ENCODE measurements at regions not wholly inside any gene's neighbourhood (a gene's known extent, or its start where the extent isn't known, plus 50 kb on each side); places are given as distances from the start of the nearest gene placed in this dataset.

DNA sequence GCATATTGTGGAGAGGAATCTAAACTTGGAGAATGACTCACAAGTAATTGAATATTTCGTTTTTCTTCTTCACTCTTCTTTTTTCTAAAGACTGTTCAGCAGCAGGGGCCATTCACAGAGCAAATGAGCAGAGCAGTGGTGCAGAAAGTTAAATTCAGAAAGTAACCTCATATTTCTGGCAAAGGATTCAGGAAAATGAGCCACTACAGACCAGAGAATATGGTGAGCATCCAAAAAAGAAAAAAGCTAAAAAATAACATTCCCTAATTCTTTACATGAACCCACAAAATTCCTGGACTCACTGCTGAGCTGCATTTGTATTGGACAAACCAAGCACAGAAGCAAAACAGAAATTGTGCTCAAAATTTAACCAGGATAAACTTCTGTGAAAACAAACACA is 1486.8 kb upstream of the C9orf72 start:
- Histone ChIP-seq H3K27me3 (ENCODE audit: control insufficient read depth in 2 of 2, insufficient read depth in 2 of 2, low read length in 2 of 2) (no peaks in the 10 kb centered on the region), H3K36me3 (ENCODE audit: control insufficient read depth, insufficient read depth, low read length) (no peaks in the 10 kb centered on the region), H3K79me2 (ENCODE audit: control insufficient read depth, insufficient read depth, low read length) (no peaks in the 10 kb centered on the region), H3K4me2 (ENCODE audit: insufficient read depth, low read length) (no peak overlapping the region), H2AFZ (ENCODE audit: low read depth, low read length) (no peak overlapping the region), H3K27ac (ENCODE audit: extremely low read depth, low read depth, low read length) (no peak overlapping the region), H3K9me1 (ENCODE audit: control insufficient read depth, insufficient read depth, low read length) (no peaks in the 10 kb centered on the region), H3K4me1 (replicated peaks in 1 of 2; ENCODE audit: control insufficient read depth in 2 of 2, insufficient read depth in 2 of 2, low read length in 2 of 2) (no peaks in the 10 kb centered on the region), H3K9ac (ENCODE audit: insufficient read depth in 1 of 2, low read depth in 2 of 2, low read length in 2 of 2) (no peak overlapping the region), H3K9me3 (replicated peaks; ENCODE audit: control insufficient read depth, insufficient read depth, low read depth, low read length) (no peaks in the 10 kb centered on the region), H3K4me3 (no peak overlapping the region), H4K20me1 (replicated peaks; ENCODE audit: control insufficient read depth, insufficient read depth, low read length) (no peaks in the 10 kb centered on the region)
- BruUV-seq (replicated peaks) = no TSS peak
- ATAC-seq (no peak), FAIRE-seq (no peak), DNase-seq (ENCODE audit: extremely low read depth in 1 of 4, low spot score in 3 of 4) (no peak)
- POLR2A ChIA-PET = no interaction called here
- CTCF ChIA-PET (ENCODE audit: low intra/inter-chr PET ratio) = no interaction called here
- TF ChIP-seq RAD21 (CRISPR knock-in tag; conservative IDR thresholded peaks at IDR 0.05 in 1 of 2, IDR thresholded peaks at IDR 0.05 in 1 of 2) = no peak
- no peak for TF ChIP-seq NFE2L1 (tag; IDR thresholded peaks at IDR 0.05; ENCODE audit: borderline replicate concordance, low read depth)
- TF ChIP-seq, protein P1, sequence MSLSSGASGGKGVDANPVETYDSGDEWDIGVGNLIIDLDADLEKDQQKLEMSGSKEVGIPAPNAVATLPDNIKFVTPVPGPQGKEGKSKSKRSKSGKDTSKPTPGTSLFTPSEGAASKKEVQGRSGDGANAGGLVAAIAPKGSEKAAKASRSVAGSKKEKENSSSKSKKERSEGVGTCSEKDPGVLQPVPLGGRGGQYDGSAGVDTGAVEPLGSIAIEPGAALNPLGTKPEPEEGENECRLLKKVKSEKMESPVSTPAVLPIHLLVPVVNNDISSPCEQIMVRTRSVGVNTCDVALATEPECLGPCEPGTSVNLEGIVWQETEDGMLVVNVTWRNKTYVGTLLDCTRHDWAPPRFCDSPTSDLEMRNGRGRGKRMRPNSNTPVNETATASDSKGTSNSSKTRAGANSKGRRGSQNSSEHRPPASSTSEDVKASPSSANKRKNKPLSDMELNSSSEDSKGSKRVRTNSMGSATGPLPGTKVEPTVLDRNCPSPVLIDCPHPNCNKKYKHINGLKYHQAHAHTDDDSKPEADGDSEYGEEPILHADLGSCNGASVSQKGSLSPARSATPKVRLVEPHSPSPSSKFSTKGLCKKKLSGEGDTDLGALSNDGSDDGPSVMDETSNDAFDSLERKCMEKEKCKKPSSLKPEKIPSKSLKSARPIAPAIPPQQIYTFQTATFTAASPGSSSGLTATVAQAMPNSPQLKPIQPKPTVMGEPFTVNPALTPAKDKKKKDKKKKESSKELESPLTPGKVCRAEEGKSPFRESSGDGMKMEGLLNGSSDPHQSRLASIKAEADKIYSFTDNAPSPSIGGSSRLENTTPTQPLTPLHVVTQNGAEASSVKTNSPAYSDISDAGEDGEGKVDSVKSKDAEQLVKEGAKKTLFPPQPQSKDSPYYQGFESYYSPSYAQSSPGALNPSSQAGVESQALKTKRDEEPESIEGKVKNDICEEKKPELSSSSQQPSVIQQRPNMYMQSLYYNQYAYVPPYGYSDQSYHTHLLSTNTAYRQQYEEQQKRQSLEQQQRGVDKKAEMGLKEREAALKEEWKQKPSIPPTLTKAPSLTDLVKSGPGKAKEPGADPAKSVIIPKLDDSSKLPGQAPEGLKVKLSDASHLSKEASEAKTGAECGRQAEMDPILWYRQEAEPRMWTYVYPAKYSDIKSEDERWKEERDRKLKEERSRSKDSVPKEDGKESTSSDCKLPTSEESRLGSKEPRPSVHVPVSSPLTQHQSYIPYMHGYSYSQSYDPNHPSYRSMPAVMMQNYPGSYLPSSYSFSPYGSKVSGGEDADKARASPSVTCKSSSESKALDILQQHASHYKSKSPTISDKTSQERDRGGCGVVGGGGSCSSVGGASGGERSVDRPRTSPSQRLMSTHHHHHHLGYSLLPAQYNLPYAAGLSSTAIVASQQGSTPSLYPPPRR (CRISPR knock-in tag; IDR thresholded peaks at IDR 0.05; ENCODE audit: borderline replicate concordance) = no peak
- no peak for TF ChIP-seq PRMT5 (CRISPR knock-in tag; IDR thresholded peaks at IDR 0.05)
- no peak for TF ChIP-seq CAMTA2 (CRISPR knock-in tag; conservative IDR thresholded peaks at IDR 0.05)
- no peak for TF ChIP-seq CHCHD3 (CRISPR knock-in tag; IDR thresholded peaks at IDR 0.05)
- intact Hi-C loops (cut with micrococcal nuclease) = no loop called here
- WGBS (ENCODE audit: insufficient coverage, low coverage, missing lambda C conversion rate) = no CpG with 5 or more reads among the region's 1 CpG
- in situ Hi-C loops (cut with MboI) = no loop called here

Data from K562 (cell line).